HG03432 (cell line): ENCODE measurements at regions not wholly inside any gene's neighbourhood (a gene's known extent, or its start where the extent isn't known, plus 50 kb on each side); places are given as distances from the start of the nearest gene placed in this dataset.

ENCODE experiments used
- ATAC-seq: cut with Tn5 transposase; IDR thresholded peaks from one replicate; pipeline ENCODE4 v1.9.1; 2021; ENCODE audit warnings: mild to moderate bottlenecking, moderate library complexity; ENCODE audit not compliant: unreplicated experiment

GRCh38 chr15:70198441-70199123 lies 100.9 kb upstream of the TLE3 start:
- no peak for ATAC-seq

- ATAC-seq, result no peak
Observed at GRCh38 chr15:70197945-70198361, 100.2 kb upstream of the TLE3 start.

DNA sequence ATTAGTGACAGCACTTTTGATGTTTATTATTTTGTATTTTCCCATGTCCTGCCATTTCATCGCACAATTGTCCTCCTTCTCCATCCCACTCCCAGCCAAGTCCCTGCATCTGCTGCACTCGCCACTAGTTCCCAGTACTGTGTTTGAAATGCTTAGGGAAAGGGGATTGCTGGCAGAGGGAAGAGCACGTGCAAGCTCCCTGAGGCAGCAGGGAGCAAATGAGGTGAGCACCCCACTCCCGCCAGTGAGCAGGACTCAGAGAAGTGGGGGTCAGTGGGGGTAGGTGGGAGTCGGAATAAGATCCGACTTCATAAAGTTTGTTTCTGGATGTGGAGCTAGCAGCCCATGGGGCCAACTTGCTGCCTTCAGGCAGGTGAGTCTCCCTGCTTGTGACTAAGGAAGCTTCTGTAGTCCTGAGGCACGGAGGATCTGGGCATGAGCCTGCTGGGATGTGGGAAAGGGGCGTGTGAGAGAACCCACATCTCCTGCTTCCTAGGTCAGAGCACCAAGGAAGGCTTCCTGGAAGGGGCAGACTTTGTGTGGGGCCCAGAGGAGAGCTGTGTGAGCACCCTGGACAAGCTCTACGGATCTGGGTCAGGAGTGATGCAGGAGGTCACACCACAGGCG lies 99.7 kb upstream of the TLE3 start:
- ATAC-seq, result no peak

DNA sequence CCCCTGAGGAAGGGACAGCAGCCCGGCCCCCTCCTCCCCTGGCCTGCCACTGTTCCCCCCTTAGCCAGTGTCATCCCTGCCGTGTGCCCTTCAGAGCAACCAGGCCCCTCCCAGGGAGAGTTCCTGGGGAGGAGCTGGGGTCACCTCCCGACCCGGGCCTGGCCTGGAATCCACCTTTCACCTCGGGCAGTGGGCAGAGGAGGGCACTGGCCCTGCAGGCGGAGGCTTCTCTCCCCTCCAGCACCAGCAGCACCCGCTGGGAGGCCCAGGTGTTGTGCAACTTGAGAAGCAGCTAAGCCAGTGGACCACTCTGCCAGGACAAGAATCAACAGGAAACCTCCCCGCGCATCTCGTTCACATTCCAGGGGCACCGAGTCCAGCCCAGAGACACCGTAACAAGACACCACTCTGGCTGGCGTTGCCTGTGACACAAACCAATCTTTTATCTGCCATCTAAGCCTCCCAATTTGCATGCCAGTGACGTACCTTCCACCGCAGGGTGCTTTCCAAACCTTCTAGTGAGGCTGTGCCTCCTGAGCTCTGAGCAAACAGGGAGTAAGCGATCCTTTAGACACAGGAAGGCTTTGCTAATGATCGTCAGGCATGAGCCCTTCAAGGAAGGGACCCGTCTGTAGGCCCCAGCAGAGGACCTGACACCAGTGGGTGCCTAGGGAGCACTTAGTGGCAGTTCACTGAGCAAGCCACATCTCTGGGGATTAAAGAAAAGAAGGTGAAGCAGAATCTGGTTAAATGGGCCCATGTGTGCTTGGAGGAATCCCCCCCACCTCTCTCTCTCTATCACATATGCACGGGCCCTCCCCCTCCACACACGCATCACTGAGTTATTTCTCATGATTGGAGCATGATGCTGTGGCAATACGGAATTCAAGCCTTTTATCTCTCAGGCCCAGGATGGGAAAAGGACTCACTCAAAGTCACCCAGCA lies 98.9 kb upstream of the TLE3 start:
- ATAC-seq, result peak; percentile 87

DNA sequence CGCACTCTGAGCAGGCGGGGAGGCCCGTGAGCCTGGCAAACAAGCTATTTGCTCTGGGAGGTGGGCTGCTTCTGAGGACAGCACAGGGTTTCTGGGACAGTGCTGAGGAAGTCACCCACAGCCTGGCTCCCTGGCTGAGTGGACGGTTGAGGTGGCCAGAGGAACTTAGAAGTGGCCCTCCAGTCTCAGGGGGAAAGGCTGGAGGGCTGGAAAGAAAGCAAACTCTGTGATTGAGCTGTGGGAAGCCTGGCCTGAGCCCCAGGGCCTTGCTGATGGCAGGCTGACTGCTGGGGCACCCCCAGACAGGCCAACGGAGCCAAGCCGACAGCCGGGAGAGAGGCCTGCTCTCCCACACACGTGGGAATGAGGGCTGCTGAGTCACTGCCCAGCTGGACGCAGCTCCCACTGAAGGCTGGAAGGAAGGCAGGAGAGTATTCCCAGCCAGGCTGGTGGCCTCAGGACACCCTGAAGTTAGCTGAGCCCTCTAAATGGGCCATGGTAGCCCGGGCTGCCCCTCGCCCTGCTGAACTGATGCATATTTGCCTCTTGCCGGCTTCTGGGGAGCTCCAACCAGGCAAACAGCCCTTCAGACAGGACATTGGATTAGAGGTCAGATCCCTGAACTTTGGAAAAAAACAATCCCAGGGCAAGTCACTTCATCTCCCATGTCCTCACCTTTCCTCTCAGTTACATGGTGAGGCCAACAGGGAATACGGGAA lies 98.0 kb upstream of the TLE3 start:
- no peak for ATAC-seq

GRCh38 chr15:70195171-70195570 lies 97.5 kb upstream of the TLE3 start:
- ATAC-seq, result no peak

DNA sequence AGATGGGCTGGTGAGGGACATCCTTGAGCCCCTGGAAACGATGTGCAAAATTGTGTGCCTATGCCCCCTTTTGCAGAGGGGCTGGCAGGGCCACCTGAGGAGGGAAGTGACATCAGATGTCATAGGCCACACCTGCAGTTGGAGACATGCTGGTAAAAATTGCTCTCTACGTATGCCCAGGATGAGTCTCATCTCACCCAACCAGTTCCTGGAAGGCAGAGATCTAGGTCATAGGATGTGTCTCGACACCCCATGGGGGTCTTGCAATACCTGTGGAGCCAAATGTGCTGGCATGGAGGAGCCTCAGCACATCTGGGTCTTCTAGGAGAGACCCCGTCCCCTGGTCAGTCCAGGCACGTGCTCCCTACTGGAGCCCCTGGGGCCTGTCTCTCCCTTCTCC lies 96.5 kb upstream of the TLE3 start:
- ATAC-seq, result no peak

- no peak for ATAC-seq
Observed at GRCh38 chr15:70193734-70194133, 96.0 kb upstream of the TLE3 start.

- no peak for ATAC-seq
Observed at GRCh38 chr15:70192490-70192889, 94.8 kb upstream of the TLE3 start.

- ATAC-seq, result no peak
Observed at GRCh38 chr15:70192041-70192440, 94.3 kb upstream of the TLE3 start.

DNA sequence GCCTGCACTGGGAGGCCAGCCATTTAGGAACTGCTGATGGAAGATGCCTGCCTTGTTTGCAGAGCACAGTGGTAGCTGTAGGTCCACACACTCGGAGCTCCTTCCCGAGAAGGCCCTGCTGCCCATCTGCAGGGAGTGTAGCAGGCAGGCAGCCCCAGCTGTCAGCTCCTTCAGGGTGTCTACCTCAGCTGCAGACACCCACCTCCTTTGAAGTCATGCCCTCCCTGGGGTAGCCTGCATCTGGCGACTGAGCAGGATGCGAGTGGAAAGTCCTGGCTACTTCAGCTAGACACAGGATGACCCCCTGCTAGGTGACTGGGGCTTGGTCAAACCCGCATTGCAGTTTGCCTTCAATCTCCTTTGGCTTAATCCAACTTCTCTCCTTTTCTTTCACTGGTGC lies 93.2 kb upstream of the TLE3 start:
- ATAC-seq, result no peak

GRCh38 chr15:70189826-70190695 lies 92.3 kb upstream of the TLE3 start:
- ATAC-seq, result no peak

DNA sequence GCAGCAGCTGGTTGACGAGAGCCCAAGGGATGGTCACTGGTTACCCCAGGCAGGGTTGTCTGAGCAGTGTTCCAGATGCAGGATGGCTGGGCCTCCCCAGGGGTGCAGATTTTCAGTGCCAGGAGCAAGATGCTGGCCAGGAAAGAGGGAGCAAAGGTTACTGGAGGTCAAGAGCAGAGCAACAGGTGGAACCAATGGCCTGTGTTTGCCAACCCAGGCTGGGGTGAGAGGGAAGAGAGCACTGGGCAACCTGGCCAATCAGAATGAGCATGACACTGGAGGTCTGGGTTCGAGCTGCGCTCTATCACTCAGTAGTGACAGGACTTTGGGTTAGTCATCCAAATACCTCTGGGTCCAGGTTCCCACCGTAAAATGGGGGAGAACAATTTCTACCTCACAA lies 90.6 kb upstream of the TLE3 start:
- ATAC-seq, result no peak

DNA sequence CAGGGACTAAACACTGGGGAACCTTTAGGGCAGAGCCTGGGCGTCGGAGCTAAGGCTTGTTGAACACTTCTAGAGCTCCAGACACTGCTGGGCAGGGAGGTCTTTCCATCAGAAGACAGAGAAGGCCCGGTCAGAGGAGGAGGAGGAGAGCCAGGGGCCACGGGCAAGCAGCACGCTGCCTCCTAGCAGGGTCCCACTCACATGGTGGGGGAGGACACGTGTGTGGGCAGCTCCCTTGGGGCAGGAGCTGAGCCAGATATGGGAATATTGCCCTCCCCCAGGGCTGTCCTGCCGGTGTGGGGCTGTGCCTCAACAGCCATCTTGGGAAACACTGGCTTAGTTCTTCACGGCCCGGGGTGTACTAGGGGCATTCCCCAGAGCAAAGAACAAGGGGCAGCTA lies 89.6 kb upstream of the TLE3 start:
- ATAC-seq, result no peak

DNA sequence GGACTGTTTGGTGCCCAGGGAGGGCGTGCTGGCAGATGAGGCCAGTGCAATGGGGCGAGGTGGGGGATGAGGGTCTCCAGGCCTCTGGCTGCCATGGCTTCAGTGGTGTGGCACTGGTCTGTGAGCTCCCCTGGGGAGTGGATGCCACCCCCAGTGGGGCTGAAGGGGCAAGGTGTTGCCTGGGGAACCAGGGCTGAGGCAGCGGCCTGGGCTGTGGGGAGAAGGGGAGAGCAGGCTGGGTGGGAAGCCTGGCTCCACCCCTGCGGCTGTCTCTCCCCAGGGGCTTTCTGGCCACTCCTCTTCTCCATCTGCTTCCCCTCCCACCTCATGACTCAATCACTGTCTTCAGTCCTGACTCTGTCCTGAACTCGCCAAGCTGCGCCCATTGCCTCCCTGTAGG lies 88.4 kb upstream of the TLE3 start:
- ATAC-seq, result no peak

- ATAC-seq, result no peak
Observed at GRCh38 chr15:70185251-70185711, 87.6 kb upstream of the TLE3 start.

GRCh38 chr15:70182858-70183695 lies 85.4 kb upstream of the TLE3 start:
- ATAC-seq, result no peak

DNA sequence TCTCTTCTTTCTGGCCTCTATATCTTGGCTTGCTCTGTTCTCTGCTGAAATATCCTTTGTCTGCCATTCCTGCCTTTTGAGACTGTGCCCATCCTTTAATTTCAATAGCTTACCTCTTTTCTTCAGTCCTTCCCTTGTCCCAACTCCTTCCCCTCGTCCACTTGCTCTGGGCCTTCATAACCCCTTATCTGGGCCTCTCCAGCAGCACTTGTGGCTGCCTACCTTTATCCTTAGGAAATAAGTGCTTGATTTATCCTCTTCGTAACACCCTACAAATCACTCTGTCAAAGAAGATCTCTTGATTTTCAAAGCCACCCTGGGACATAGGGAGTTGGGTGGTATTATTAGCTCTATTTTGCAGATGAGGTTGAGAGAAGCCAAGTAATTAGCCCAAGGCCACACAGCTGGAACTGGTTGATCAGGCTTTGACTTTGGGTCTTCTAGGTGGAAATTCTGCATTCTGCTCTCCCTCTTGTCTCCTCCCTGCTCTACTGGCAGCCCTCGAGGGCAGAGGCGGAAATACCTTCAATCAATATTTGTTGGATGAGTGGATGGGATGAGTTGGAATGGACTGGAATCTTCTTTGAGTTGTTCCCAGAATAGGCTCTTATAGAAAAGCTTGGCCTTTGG lies 84.0 kb upstream of the TLE3 start:
- ATAC-seq, result no peak
